NCI-H1930 (cell line): ENCODE measurements at regions not wholly inside any gene's neighbourhood (a gene's known extent, or its start where the extent isn't known, plus 50 kb on each side); places are given as distances from the start of the nearest gene placed in this dataset.
A peak's percentile ranks its signal among the peaks of the same experiment; 100 is the strongest.

ENCODE experiments used
- DNase-seq, 2 experiments: peaks; one replicate each; lab custom pipeline; 2025; lab: John Stamatoyannopoulos, UW

GRCh38 chr2:64221935-64222334 is 77.7 kb upstream of the PELI1 start:
- no peak for DNase-seq

- DNase-seq, result no peak
Observed at GRCh38 chr2:64222351-64222750, 78.1 kb upstream of the PELI1 start.

GRCh38 chr2:64223055-64223454 is 78.8 kb upstream of the PELI1 start:
- DNase-seq, result no peak

DNA sequence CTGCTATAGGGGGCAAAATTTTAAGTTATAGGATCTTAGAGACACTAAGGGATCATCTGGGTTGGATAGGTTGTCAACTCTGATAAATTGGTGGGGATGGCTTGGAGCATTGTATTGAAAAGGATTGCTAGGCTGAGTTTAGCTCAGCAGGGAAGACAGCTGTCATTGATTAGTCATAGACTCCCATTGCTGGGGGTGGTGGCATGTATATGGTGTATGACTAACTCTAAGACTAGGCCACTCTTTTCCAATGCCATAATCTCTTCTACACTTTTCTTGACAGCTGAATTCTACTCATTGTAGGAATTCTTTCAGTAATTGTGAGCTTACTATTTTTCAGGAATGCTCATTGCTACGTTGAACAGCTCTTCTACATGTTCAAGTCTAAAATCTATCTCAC is 81.3 kb upstream of the PELI1 start:
- DNase-seq, result no peak

DNA sequence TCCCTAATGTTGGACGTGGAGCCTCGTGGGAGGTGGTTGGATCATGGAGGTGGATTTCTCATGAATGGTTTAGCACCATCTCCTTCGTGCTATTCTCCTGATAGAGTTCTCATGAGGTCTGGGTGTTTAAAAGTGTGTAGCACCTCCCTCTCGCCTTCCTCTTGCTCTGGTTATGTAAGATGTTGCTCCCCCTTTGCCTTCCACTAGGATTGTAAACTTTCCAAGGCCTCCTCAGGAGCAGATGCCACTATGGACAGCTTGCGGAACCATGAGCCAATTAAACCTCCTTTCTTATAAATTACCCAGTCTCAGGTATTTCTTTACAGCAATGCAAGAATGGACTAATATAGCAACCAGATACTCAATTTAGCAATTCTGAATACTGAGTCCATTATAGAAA is 82.4 kb upstream of the PELI1 start:
- DNase-seq, result no peak

- no peak for DNase-seq
Observed at GRCh38 chr2:64227603-64228125, 83.4 kb upstream of the PELI1 start.

DNA sequence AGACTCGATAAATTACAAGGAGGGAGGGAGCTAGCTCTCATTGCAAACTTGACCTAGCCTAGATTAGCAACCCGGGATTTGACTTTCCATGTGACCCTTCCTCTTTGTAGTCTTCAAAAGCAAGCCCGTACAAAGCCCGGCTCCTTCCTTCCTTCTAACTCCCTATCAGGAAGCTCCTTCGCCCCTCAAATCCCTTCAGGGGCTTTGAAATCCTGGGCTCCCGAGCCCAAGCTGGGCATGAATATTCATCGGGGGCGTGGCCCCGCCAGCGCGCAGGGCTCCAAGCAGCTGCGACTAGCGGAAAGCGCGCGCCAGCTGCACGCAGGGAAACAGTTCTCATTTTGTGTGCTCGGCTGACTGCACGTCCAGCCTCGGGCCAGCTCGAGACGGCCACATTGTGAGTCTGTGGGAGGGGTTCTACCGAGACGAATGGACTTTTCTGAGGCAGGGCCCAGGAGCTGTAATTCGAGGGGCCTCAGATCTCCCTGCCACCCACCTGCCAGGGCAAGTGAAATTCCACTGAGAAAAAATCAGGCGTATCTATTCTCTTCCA is 84.0 kb upstream of the PELI1 start:
- DNase-seq, result peak; percentile 42 to 43

- DNase-seq, result no peak
Observed at GRCh38 chr2:64228918-64229317, 84.7 kb upstream of the PELI1 start.

DNA sequence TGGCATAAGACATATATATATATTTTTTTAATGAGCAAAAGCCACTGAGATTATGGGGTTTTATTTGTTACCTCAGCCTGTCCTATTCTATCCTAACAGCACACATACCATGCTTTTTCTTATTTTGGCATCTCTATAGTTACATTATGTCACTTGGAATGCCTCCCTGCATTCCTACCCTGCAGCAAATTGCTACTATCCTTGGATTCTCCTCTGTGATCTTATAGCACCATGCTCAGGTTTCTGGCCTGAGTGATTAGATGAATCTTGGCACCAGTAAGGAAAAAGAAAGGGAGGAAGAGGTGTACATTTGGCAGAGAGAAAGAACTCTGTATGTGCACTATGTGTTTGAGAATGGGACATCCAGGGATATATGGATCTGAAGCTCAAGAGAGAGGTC is 86.3 kb upstream of the PELI1 start:
- no peak for DNase-seq

GRCh38 chr2:64232266-64232665 is 88.0 kb upstream of the PELI1 start:
- DNase-seq, result no peak

GRCh38 chr2:64233376-64233922 is 89.2 kb upstream of the PELI1 start:
- no peak for DNase-seq

DNA sequence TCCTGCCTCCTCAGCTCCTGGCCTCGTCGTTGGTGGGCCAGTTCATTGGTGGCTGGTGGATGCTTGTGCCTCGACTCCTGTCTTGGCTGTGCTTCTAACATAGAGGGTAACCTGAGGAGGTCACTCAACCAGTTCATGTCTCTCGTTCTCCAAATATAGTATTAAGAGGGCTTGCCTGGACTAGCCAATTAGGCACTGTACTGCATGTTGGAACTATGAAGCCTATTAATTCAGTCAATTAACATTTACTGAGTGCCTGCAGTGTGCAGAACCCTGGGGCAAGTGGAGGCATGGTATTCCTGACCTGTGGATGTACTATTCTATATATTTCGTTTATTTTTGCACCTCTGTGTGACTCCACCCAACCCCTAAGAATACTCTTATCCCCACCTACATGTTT is 89.9 kb upstream of the PELI1 start:
- DNase-seq, result no peak

GRCh38 chr2:64234785-64235184 is 90.6 kb upstream of the PELI1 start:
- DNase-seq, result no peak

DNA sequence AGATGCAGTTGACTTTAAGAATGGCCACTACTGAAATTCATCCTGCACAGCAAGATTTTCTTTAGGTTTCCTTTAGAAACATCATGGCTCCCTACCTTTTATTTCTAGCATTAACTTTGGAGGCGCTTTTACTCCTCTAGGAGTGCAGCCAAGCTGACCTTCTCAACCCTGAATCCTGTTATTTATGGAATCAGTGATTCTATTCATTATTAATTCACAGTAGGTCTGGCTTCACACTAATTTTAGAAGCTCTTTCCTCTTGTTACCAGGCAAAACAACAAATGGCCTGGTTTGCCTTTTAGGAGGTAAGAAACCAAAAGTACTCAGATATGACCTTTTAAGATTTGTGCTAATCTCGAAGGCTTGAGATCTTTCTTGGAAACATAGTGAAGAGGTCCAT is 93.0 kb upstream of the PELI1 start:
- no peak for DNase-seq

DNA sequence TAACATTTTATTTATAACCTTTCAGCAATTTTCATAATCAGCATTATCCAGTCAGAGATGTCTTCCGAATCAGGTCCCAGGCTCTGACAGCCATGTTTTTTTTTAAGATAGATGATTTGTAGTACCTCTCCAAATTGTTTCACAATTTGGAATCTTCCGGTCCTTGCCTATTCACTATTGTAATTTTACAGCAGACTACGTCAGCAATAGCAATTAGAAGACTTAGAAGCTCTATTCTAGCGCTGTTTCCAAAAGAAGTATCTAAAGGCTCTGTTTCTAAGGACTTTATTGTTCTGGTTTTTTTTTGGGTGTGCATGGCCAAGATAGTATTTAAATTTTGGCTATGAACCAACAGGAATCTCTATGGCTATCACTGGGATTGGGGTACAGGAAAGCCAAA is 94.6 kb upstream of the PELI1 start:
- DNase-seq, result no peak

DNA sequence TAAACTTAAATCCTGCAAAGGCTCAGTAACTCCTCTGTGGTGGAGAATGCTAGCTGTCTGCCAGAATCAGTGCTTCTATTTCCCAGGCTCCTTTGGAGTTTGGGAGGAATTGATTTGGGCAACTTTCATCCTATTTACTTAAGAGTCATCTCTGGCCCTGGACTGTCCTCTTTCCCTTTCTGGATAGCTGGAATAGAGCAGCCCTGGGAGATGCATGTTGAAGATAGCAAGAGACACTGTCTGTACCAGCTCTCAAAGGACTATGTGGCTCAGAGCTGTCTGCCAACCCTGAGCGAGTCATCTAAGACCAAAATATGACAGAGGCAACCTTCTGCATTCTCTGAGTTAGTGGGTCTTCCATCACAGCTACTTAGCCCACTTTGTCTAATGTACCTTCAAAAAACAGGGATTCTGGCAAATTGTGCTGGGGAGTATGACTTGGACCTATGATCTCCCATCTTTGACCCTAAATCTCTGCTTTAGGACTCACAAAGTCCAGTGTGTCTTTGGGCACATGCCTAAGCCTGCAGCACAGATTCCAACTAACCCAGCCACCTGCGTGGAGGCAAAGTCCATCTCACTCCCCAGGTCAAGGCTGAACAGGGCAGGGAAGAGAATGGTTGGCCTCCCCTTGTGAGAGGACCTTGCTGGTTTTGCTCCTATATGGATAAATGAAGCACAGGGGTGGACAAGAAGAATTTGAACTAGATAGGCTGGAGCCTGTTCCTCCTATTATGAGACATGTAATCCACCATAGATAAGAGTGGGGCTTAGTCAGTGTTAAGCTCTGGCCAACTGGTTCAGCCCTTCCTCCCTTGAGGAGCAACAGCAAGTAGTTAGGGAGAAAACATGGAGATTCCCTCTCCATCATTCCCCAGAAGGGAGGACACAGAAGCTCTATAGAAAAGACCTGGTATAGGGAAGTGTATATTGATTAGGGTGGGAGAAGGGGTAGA is 99.1 kb upstream of the PELI1 start:
- DNase-seq, result no peak

- DNase-seq, result no peak
Observed at GRCh38 chr2:64244037-64244416, 99.8 kb upstream of the PELI1 start.

DNA sequence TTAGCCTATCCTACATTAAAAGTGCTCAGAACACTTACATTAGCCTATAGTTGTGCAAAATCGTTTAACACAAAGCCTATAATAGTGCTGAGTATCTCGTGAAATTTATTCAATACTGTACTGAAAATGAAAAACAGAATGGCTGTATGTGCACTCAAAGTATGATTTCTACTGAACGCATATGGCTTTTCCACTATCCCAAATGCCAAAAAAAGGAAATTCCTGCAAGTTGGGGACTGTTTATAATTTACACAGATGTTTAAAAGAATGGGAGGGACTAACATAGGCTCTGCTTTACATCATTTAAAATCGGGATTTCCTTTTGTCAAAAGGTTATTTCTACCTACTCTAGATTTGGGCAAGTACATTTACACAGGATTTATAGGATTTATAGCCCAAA is 101.4 kb upstream of the PELI1 start:
- DNase-seq, result no peak

- DNase-seq, result no peak
Observed at GRCh38 chr2:64246962-64247361, 102.7 kb upstream of the PELI1 start.

- DNase-seq, result no peak
Observed at GRCh38 chr2:64249426-64249825, 105.2 kb upstream of the PELI1 start.

GRCh38 chr2:64250063-64250462 is 105.8 kb upstream of the PELI1 start:
- no peak for DNase-seq

DNA sequence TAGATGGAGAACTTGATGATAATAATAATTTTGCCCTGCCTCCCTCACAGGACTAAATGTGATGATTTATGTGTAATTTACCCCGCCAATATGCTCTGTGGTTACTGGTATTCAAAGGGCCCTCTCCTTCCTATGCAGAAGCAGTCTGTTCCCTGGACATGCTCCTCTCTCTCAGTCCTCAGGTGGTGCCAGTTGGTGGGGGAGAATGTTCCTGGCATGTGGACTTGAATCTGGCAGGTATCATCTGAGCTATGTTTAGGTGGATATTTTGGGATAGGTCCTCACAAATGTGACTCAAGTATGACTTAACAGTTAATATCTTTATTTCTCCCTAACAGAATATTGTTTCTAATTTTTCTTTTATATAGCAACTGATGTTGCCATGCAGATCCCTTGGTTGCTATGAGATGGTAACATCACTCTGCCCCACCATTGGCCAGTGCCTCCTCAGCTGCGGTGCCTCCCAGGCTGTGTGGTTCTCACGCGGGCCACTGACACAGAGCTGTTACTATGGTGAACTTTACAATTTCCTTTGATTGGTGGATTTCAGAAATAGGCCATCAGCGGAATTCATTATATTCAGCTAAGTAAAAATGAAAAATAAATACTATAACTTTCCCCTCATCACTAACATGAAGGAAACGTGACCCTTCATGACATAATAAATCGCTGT is 106.7 kb upstream of the PELI1 start:
- no peak for DNase-seq
